K562 (cell line): ENCODE measurements at regions not wholly inside any gene's neighbourhood (a gene's known extent, or its start where the extent isn't known, plus 50 kb on each side); places are given as distances from the start of the nearest gene placed in this dataset.

Source experiments
- KLF6 ChIP-seq: fragments of 250-450 bp; sonication (Bioruptor Pico); IDR thresholded peaks from 2 replicates; pipeline ENCODE4 v1.4.0; 2020; ENCODE audit warnings: mild to moderate bottlenecking, moderate library complexity, borderline replicate concordance
- MXI1 ChIP-seq: IDR thresholded peaks from 2 replicates; pipeline ENCODE4 v1.6.1; 2011; ENCODE audit warnings: low read depth, mild to moderate bottlenecking, improper control_type of control experiment, low read length
- NFXL1 ChIP-seq: fragments of 450-650 bp; formaldehyde crosslinking; IDR thresholded peaks from 2 replicates; pipeline ENCODE4 v1.4.0; 2021; ENCODE audit warnings: mild to moderate bottlenecking
- SMARCB1 ChIP-seq: IDR thresholded peaks from 2 replicates; pipeline ENCODE4 v1.6.1; 2011; ENCODE audit warnings: improper control_type of control experiment, low read depth; ENCODE audit not compliant: insufficient read length
- SOX6 ChIP-seq: fragments of 450-650 bp; IDR thresholded peaks from 2 replicates; pipeline ENCODE4 v1.6.1; 2014; ENCODE audit warnings: mild to moderate bottlenecking
- TF ChIP-seq, protein P1 (sequence below), 2 experiments: fragments of 450-650 bp in 1 of 2; sonication (generic) in 1 of 2; formaldehyde crosslinking in 1 of 2; IDR thresholded peaks in 1 of 2; conservative IDR thresholded peaks in 1 of 2; 2 replicates each; pipeline versions ENCODE4 v1.6.1 to v1.8.1; 2016 to 2023; ENCODE audit warnings: mild to moderate bottlenecking in 2 of 2, moderate library complexity in 2 of 2, inconsistent platforms in 1 of 2, missing genetic modification reagents in 1 of 2
- TF ChIP-seq, protein P2 (sequence below): fragments of 450-650 bp; IDR thresholded peaks from 2 replicates; pipeline ENCODE4 v1.6.1; 2017; ENCODE audit warnings: mild to moderate bottlenecking, moderate library complexity

DNA sequence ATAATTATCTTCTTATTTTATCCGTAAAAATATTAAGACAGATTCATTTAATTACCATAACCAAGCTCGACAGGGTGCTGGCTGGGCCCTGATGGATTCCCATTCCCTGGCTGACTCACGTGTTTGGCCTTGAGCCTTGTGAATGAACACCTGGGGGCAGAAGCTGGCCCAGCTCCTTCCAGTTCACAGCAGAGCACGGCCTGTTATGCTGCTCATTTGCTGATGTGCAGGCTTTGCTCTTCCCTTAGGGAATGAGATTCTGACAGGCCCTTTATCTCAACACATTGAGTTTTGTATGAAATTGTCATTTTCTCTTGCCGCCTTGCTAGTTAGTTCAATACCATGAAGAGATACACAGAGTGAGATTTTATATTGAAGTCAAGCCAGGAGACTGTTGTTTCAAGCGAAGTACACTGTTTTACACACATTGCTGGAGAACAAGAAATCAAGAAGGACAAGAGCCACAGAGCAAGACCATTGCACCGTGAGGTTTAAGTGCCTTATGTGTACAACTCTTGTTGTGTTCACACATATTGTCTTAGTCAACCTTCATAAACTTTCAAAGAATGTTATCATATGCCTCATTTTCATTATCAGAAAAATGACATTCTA is 1583.3 kb downstream of the STIM2 start:
- TF ChIP-seq, protein P1, sequence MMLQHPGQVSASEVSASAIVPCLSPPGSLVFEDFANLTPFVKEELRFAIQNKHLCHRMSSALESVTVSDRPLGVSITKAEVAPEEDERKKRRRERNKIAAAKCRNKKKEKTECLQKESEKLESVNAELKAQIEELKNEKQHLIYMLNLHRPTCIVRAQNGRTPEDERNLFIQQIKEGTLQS (IDR thresholded peaks at IDR 0.05): no peak
- TF ChIP-seq, protein P1 (CRISPR knock-in tag; conservative IDR thresholded peaks at IDR 0.05): no peak
- TF ChIP-seq MXI1 (no peak), NFXL1 (CRISPR knock-in tag) (no peak), SOX6 (no peak), KLF6 (CRISPR knock-in tag) (no peak), SMARCB1 (no peak)
- TF ChIP-seq, protein P2, sequence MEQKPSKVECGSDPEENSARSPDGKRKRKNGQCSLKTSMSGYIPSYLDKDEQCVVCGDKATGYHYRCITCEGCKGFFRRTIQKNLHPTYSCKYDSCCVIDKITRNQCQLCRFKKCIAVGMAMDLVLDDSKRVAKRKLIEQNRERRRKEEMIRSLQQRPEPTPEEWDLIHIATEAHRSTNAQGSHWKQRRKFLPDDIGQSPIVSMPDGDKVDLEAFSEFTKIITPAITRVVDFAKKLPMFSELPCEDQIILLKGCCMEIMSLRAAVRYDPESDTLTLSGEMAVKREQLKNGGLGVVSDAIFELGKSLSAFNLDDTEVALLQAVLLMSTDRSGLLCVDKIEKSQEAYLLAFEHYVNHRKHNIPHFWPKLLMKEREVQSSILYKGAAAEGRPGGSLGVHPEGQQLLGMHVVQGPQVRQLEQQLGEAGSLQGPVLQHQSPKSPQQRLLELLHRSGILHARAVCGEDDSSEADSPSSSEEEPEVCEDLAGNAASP: no peak
